Heart left ventricle (tissue), 13 donors: ENCODE measurements at regions not wholly inside any gene's neighbourhood (a gene's known extent, or its start where the extent isn't known, plus 50 kb on each side); places are given as distances from the start of the nearest gene placed in this dataset.

Experiments used
- POLR2A ChIP-seq, 2 donors: fragments of 450-650 bp; IDR thresholded peaks; one replicate each; pipeline ENCODE4 v1.6.1; 2017; ENCODE audit warnings: antibody characterized with exemption in 2 of 2, mild to moderate bottlenecking in 2 of 2, moderate library complexity in 2 of 2
- TF ChIP-seq, protein P1 (sequence below), 12 donors: fragments of 200-600 bp; sonication (generic) in 4 of 12; IDR thresholded peaks; one replicate each; pipeline versions ENCODE4 v1.5.0 to v1.8.0; 2018 to 2022; ENCODE audit warnings: antibody characterized with exemption in 12 of 12, mild to moderate bottlenecking in 5 of 12
- donor health status: ischemic (EF 13 %, LVEDD 7.1; RV severe dilation, severe dysfunction).
- donor health status: DM: no; HTN: yes; CAD: no.
- donor health status: DM: no; HTN: no; CAD: no.
- donor health status: ischemic (EF 25% LVEDD 6.9; RV normal size, moderate dysfunction).
- donor health status: ischemic (EF 25% LVEDD 5.7; RV mildly dilated, moderate dysfunction).
- donor health status: ischemic (EF 35%, LVEDD 5.7; RV mildly dilated, moderate dysfunction).
- donor health status: nonischemic (EF 11% LVEDD 7.7; RV severe dilation, severe dysfunction).
- donor health status: DM: yes; HTN: yes; CAD: no.
- donor health status: PGD.
- donor health status: ischemic (EF 29% LVEDD 5.4; RV normal size, mild dysfunction).
- donor health status: nonischemic (EF 23%, LVEDD 6.1; RV moderate dilation, normal function).

DNA sequence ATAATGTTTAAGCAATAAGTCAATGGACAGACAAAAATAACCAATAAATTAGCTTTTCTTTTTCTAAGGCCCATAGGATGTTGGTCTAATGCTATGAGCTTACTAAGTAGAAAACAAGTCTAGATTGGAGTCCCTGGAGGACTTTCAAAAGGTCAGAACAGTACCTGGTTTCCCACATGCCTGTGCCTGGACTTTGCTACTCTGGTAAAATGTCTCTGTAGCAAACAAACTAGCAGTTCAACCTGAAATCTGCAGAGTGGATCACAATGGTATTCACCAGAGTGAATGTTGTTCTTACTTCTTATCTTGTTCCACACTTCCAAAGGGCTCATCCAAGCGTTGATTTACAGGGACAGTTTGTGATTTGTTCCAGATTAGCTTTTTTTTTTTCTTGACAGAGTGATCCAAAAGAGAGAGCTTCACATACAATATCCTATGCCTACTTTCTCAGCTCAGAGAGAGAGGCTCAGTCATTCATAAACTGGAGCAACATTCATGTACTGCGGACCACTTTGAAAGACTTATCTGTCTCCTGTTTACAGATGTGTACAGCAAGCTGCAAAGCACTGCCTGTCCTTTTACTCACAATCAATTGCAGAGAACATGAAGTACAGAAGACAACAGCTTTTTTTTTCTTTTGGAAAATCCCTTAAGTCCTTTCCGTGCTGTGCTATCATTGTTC lies 466.1 kb downstream of the SPATA31D1 start:
- TF ChIP-seq, protein P1, sequence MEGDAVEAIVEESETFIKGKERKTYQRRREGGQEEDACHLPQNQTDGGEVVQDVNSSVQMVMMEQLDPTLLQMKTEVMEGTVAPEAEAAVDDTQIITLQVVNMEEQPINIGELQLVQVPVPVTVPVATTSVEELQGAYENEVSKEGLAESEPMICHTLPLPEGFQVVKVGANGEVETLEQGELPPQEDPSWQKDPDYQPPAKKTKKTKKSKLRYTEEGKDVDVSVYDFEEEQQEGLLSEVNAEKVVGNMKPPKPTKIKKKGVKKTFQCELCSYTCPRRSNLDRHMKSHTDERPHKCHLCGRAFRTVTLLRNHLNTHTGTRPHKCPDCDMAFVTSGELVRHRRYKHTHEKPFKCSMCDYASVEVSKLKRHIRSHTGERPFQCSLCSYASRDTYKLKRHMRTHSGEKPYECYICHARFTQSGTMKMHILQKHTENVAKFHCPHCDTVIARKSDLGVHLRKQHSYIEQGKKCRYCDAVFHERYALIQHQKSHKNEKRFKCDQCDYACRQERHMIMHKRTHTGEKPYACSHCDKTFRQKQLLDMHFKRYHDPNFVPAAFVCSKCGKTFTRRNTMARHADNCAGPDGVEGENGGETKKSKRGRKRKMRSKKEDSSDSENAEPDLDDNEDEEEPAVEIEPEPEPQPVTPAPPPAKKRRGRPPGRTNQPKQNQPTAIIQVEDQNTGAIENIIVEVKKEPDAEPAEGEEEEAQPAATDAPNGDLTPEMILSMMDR (IDR thresholded peaks at IDR 0.05), result no peak
- no peak for TF ChIP-seq POLR2A (IDR thresholded peaks at IDR 0.05)
